ENCODE measurements at regions not wholly inside any gene's neighbourhood (a gene's known extent, or its start where the extent isn't known, plus 50 kb on each side); places are given as distances from the start of the nearest gene placed in this dataset.

DNA sequence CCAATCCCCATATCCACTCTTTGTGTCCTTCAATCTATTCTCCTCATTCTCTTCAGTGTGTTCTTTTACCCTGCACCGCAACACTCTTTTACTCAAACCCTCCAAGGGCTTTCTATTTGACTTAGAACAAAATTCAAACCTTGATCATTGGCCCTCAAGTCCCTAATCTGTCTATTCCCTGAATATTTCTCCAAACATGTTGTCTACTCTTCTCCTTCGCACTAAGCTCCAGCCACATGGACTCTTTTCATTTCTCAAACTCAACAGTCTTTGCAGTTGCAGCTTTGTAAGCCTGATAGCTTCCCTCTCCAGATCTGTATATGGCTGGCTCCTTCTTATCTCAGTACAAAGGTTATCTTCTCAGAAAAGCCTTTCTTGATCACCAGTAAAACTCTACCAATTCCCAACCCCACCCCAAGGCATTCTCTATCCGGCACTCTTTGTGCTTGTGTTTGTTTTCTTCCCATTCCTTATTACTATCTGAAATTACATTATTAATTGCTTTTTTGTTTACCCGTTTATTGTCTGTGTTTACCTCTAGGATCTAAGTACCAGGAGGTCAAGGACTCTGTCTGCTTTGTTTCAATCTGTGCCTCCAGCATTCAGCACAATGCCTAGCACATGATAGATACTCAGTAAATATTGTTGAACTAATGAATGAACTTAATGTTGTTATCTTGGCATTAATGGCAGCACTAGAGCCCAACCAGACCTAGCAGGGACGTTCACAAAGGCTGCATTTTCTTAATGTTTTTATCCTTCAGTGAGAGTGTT lies 147.4 kb downstream of the BBOX1 start:
- no peak for FAIRE-seq

DNA sequence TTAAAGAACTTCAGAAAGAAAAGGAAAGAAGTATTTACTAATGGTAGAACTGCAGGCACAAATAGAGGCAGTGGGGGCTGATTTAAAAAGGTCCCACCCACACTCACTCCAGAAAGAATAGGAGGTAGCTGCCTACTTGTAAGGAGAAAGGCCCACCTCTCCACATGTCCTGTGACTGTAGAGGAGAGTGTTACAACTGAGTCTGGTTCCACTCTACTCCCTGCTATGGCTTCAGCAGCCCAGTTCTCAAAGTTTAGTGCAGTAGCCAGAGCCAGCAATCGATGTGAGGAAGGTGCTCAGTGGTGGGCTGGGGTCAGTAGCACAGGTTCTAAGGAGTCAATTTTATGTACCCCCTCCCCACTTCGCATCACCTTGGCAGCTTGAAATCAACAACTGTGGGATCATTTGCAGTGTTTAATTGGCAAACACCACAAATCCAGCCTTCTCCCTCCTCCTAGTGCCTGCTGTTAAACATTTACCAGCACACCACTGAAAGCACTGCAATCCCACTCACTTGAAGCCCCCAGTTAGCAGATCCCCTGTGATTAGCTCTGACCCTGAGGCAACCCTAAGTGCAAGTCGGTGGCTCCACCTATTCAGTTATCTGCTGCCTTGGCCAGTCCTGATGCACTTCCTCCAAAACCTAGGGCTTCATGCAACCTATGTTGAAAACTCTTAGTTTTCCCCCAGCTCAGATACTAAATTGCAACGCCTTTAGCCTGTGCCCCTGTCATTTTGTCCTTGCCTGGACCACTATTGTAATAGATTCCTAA lies 146.6 kb downstream of the BBOX1 start:
- no peak for FAIRE-seq

DNA sequence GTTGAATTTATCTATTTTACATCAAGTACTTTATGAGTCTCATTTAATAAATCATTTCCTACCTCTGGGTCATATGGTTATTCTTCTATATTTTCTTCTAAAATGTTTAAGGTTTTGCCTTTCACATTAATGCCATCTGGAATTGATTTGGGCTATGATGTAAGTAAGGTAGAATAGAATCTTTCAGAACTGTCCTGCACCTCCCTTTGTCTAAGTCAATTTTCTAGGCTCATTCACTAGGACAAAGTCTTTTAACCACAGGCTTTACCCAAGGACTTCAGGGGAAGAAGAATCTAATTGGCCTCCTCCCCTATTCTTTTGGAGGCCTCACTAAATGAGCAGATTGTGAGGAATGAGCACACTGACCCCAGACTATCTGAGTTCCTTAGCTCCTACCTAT lies 146.0 kb downstream of the BBOX1 start:
- no peak for FAIRE-seq

DNA sequence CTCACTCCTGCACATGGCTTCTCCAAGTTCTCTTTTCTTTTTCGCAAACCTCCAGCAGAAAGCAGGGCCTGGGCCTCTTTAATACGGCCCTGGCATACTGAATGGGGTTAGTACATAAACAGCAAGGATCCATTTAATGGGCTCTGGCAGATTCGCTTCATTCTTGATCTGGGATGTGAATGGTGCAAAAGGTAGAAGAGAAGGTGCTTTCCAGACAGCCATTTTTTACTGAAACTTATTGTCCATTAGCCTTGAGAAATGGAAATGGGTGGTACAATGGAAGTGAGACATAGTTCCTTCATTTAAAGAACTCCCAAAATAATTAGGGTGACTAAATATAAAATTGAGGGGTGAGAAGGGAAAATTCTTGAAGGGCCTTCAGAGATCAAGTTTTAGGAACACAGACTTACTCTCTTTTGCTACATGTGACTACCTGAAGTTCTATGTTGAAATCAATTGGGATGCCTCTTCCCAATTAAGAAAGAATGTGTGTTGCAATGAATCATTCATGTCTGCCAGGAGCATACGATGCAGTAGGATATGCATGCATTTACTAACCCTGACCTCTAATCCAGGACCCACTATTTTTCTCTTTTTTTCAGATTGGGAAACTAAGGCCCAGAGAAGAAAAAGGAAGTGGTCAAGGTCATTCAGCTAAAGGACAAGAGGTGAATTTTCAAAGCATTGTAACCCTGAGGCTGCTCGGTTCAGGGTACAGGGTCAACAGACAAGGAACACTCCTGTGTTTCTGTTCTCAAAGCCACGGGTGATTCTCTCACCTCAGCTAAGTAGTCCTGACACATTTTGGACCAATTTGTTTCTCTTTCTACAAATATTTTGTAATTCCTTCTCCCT lies 144.1 kb downstream of the BBOX1 start:
- no peak for FAIRE-seq

DNA sequence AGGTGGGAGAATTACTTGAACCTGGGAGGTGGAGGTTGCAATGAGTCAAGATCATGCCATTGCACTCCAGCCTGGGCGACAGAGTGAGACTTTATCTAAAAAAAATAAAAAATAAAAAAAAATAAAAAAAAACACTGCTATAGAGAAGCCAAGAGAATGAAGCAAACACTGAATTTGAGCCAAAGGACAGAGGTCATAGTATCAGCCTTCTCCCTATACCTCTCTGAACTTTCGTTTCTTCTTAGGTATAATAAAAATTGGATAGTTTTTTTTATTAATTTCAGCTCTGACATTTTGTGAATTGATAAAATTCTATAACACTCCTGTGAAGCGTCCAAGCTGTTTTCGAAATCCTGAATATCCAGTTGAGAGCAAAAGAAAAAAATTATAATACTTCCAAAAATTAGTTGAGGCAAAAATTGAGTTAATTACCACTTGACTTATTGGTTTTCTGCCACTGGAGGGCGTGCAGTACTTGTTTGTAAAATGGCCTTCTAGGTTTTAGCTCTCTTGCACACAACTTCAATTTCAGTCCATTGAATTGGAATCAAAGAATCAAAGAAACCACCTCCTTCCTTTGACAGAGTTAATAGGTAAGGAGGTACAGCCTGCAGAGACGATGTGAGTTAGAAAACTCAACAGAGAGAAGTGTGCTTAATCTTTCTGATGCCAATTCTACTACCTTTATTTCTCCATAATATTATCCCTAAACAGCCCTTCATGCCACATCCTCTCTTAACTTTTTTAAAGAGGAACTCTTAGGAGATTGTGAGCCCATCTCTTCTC lies 143.2 kb downstream of the BBOX1 start:
- peak; percentile 97 for FAIRE-seq

DNA sequence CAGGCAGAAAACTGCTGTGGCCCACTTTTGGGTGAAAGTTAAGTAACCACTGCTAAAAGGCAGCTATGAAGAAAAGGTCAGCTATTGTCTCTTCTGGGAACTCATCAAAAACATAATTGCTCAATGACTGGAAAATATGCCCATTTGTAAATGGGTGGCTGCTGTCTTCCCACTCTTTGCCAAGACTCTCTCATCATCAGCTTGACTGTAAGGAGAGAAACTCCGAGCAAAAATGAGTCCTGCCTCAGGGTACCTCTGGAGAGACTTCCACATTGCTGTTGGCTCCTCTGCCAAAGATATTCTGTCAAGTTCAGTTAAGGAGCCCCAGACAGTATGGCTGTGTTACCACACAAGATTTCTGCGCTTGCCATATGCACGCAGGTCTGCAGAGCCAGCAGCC lies 138.7 kb downstream of the BBOX1 start:
- no peak for FAIRE-seq

DNA sequence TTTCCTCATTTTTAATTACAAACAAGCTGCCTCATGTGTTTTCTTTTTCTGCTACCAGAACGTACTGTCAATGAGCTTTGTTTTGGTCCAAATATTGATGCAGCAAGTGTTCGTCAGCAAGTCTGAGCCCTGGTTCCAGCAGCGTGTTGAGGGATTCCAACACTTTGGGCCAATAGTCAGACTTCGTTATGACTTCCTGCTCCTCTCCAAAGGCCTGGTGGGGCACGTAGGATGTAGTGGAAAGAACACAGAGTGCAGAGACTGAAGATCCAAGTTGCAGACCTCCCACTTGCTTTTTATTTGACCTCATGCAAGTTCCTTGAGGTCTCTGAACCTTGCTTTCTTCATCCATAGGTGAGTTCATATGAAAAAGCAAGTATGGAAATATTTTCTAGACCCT lies 138.2 kb downstream of the BBOX1 start:
- FAIRE-seq = no peak
